ENCODE measurements at regions not wholly inside any gene's neighbourhood (a gene's known extent, or its start where the extent isn't known, plus 50 kb on each side); places are given as distances from the start of the nearest gene placed in this dataset.

DNA sequence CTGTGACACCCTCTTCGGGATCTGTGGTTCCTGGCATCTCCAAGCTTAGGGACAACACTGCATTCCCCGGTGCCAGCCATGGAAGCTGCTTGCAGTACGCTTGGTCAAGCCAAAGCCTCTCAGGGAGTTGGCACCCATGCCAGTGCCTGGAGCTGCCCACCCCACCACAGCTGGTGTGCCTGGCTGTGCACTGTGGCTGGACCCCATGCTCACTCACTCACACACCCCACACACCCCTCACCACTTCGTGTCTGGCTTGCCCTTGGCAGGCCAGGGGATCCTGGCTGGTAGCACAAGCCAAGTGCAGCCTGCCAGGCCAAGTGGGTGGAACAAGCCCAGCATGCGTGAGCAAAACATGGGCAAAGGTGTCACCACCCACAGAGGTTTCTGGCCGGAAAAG lies 324.5 kb upstream of the PTGER4 start:
- TF ChIP-seq, protein P1, sequence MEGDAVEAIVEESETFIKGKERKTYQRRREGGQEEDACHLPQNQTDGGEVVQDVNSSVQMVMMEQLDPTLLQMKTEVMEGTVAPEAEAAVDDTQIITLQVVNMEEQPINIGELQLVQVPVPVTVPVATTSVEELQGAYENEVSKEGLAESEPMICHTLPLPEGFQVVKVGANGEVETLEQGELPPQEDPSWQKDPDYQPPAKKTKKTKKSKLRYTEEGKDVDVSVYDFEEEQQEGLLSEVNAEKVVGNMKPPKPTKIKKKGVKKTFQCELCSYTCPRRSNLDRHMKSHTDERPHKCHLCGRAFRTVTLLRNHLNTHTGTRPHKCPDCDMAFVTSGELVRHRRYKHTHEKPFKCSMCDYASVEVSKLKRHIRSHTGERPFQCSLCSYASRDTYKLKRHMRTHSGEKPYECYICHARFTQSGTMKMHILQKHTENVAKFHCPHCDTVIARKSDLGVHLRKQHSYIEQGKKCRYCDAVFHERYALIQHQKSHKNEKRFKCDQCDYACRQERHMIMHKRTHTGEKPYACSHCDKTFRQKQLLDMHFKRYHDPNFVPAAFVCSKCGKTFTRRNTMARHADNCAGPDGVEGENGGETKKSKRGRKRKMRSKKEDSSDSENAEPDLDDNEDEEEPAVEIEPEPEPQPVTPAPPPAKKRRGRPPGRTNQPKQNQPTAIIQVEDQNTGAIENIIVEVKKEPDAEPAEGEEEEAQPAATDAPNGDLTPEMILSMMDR (conservative IDR thresholded peaks at IDR 0.05): no peak
- no peak for TF ChIP-seq ZFX (IDR thresholded peaks at IDR 0.05)
